ENCODE measurements at regions not wholly inside any gene's neighbourhood (a gene's known extent, or its start where the extent isn't known, plus 50 kb on each side); places are given as distances from the start of the nearest gene placed in this dataset.

GRCh38 chr4:19983072-19983471 lies 268.6 kb upstream of the SLIT2 start:
- peak; percentile 95 for DNase-seq (ENCODE audit: low read depth)
- TF ChIP-seq, protein P1, sequence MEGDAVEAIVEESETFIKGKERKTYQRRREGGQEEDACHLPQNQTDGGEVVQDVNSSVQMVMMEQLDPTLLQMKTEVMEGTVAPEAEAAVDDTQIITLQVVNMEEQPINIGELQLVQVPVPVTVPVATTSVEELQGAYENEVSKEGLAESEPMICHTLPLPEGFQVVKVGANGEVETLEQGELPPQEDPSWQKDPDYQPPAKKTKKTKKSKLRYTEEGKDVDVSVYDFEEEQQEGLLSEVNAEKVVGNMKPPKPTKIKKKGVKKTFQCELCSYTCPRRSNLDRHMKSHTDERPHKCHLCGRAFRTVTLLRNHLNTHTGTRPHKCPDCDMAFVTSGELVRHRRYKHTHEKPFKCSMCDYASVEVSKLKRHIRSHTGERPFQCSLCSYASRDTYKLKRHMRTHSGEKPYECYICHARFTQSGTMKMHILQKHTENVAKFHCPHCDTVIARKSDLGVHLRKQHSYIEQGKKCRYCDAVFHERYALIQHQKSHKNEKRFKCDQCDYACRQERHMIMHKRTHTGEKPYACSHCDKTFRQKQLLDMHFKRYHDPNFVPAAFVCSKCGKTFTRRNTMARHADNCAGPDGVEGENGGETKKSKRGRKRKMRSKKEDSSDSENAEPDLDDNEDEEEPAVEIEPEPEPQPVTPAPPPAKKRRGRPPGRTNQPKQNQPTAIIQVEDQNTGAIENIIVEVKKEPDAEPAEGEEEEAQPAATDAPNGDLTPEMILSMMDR (conservative IDR thresholded peaks at IDR 0.05; ENCODE audit: control insufficient read depth, insufficient read depth, low read depth, low read length): no peak
- H3K4me3 ChIP-seq (ENCODE audit: control insufficient read depth, low read depth, low read length): no peak overlapping the region

DNA sequence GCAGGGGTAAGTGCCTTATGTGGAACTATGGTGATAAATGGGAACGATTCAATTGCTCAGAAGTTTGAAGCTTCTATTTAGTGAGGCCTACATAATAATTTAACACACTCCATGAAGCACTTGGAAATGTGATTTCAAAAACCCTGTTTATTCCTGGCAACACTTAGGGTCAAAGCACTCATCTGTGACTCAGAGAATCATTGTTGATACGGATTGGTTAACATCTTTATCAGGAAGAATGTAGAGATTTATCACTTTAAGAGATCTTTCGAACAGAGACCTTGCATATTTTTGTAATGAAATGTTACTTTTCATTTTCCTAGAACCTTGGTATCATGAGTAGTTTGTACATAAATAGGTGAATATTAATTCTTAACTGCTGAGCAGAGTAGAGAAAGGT lies 269.1 kb upstream of the SLIT2 start:
- H3K4me3 ChIP-seq (ENCODE audit: control insufficient read depth, low read depth, low read length): no peak overlapping the region
- DNase-seq (ENCODE audit: low read depth): peak; percentile 75
- TF ChIP-seq, protein P1 (conservative IDR thresholded peaks at IDR 0.05; ENCODE audit: control insufficient read depth, insufficient read depth, low read depth, low read length): no peak

GRCh38 chr4:19971829-19972228 lies 279.9 kb upstream of the SLIT2 start:
- no peak for DNase-seq (ENCODE audit: low read depth)
- H3K4me3 ChIP-seq (ENCODE audit: control insufficient read depth, low read depth, low read length): no peak overlapping the region
- TF ChIP-seq, protein P1 (conservative IDR thresholded peaks at IDR 0.05; ENCODE audit: control insufficient read depth, insufficient read depth, low read depth, low read length): no peak

GRCh38 chr4:19969492-19969891 lies 282.2 kb upstream of the SLIT2 start:
- TF ChIP-seq, protein P1 (conservative IDR thresholded peaks at IDR 0.05; ENCODE audit: control insufficient read depth, insufficient read depth, low read depth, low read length): peak; percentile 26
- no peak overlapping the region for H3K4me3 ChIP-seq (ENCODE audit: control insufficient read depth, low read depth, low read length)
- DNase-seq (ENCODE audit: low read depth): no peak

DNA sequence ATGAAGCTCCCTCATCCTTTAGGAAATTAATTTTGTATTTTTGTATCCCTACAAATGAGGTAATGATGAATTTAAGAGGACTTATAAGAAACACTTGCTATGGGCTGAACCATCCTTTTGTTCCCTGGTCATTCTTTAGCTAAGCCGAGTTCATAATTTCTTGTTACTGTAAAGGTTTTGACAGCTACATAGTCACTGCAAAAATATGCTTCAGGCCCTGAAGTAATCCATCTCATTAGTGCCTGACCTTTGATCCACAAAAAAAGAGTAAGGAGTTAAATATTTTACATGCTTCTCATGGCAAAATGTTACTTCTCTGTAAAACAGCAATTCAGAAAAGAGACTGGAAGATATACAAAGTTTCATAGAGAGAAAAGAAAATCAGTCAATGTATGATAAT lies 290.6 kb upstream of the SLIT2 start:
- no peak overlapping the region for H3K4me3 ChIP-seq (ENCODE audit: control insufficient read depth, low read depth, low read length)
- DNase-seq (ENCODE audit: low read depth): peak; percentile 64
- TF ChIP-seq, protein P1 (conservative IDR thresholded peaks at IDR 0.05; ENCODE audit: control insufficient read depth, insufficient read depth, low read depth, low read length): no peak

GRCh38 chr4:19958848-19959247 lies 292.9 kb upstream of the SLIT2 start:
- no peak overlapping the region for H3K4me3 ChIP-seq (ENCODE audit: control insufficient read depth, low read depth, low read length)
- TF ChIP-seq, protein P1 (conservative IDR thresholded peaks at IDR 0.05; ENCODE audit: control insufficient read depth, insufficient read depth, low read depth, low read length): no peak
- DNase-seq (ENCODE audit: low read depth): no peak

DNA sequence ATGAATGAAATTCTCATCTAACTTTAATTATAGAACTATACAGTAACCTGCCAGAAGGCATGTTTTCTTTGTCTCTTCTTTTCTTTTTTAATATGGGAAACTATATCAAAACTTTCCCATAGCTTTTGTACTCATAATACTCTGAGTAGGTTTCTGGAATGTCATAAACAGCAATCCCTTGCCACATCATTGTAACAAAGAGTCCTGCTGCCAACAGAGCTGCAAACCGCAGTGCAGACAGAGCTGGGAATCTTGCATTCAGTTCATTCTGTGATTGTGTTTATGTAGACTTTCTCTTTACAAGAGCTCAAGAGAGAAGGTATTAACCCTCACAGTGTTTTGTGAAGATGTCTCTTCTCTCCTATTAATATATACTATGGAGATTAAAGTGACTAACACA lies 304.4 kb upstream of the SLIT2 start:
- no peak overlapping the region for H3K4me3 ChIP-seq (ENCODE audit: control insufficient read depth, low read depth, low read length)
- TF ChIP-seq, protein P1 (conservative IDR thresholded peaks at IDR 0.05; ENCODE audit: control insufficient read depth, insufficient read depth, low read depth, low read length): no peak
- peak; percentile 84 for DNase-seq (ENCODE audit: low read depth)
